K562 (cell line): ENCODE measurements at regions not wholly inside any gene's neighbourhood (a gene's known extent, or its start where the extent isn't known, plus 50 kb on each side); places are given as distances from the start of the nearest gene placed in this dataset.

ENCODE experiments used
- ATAC-seq: fragments of 200-7000 bp; cut with Tn5 transposase; 3 replicates; pipeline ENCODE4 v1.9.1; 2020; ENCODE audit warnings: moderate library complexity
- BruUV-seq: library from RNA; stranded (reverse); fragments of 400-500 nt; replicated peaks from 2 replicates; lab custom pipeline; 2021; lab: Mats Ljungman, UMichigan
- CTCF ChIA-PET: fragments of 300-600 bp; formaldehyde crosslinking; extraction: SDS; loops from one replicate; lab custom pipeline; 2021; ENCODE audit warnings: low intra/inter-chr PET ratio; lab: Yijun Ruan, JAX
- POLR2A ChIA-PET: fragments of 300-600, 350-650 bp; sonication (Branson Sonifier 250); formaldehyde crosslinking; extraction: SDS; loops from one replicate; lab custom pipeline; 2021; ENCODE audit warnings: antibody characterized with exemption, inconsistent platforms; lab: Yijun Ruan, JAX
- DNase-seq, 4 experiments: peaks; one replicate each; pipeline versions ENCODE4 v3.0.0 to v3.0.0-alpha.2; 2011 to 2018; ENCODE audit warnings: low spot score in 3 of 4, mixed read lengths in 3 of 4; ENCODE audit errors: extremely low read depth in 1 of 4
- FAIRE-seq: peaks from 2 replicates; lab custom pipeline; 2011; peaks lifted over from hg19 to GRCh38; lab: Jason Lieb, UNC
- H2AFZ ChIP-seq: 2 replicates; pipeline ENCODE4 v1.6.0; 2011; ENCODE audit warnings: low read depth, low read length, control low read depth, inconsistent platforms
- H3K27ac ChIP-seq: fragments of 200-600 bp; 3 replicates; pipeline ENCODE4 v1.8.0; 2011; ENCODE audit warnings: low read depth, mild to moderate bottlenecking, control low read depth, inconsistent platforms, low read length, moderate library complexity, mixed read lengths; ENCODE audit errors: extremely low read depth
- H3K27me3 ChIP-seq, 2 experiments: fragments of 300-600 bp in 1 of 2; 2 replicates in 1 of 2; 3 replicates in 1 of 2; pipeline versions ENCODE4 v1.6.0 to v1.8.0; 2011; ENCODE audit warnings: inconsistent platforms in 2 of 2, low read length in 2 of 2, mild to moderate bottlenecking in 1 of 2, mixed read lengths in 1 of 2, moderate library complexity in 1 of 2; ENCODE audit not compliant: control insufficient read depth in 2 of 2, insufficient read depth in 2 of 2
- H3K36me3 ChIP-seq: fragments of 300-600 bp; 3 replicates; pipeline ENCODE4 v1.8.0; 2011; ENCODE audit warnings: mild to moderate bottlenecking, low read length, inconsistent platforms; ENCODE audit not compliant: control insufficient read depth, insufficient read depth
- H3K4me1 ChIP-seq, 2 experiments: fragments of 200-600 bp in 1 of 2; replicated peaks in 1 of 2; 2 replicates in 1 of 2; 3 replicates in 1 of 2; pipeline versions ENCODE4 v1.5.1 to v1.8.0; 2011; ENCODE audit warnings: inconsistent platforms in 2 of 2, low read length in 2 of 2, mild to moderate bottlenecking in 1 of 2, mixed read lengths in 1 of 2, moderate library complexity in 1 of 2; ENCODE audit not compliant: control insufficient read depth in 2 of 2, insufficient read depth in 2 of 2
- H3K4me2 ChIP-seq: 2 replicates; pipeline ENCODE4 v1.6.1; 2011; ENCODE audit warnings: low read length, control low read depth, inconsistent platforms, mixed read lengths; ENCODE audit not compliant: insufficient read depth
- H3K4me3 ChIP-seq: fragments of 200-600 bp; sonication (generic), shearing (Covaris generic); 2 replicates; pipeline ENCODE4 v1.5.1; 2016; ENCODE audit warnings: control low read depth, inconsistent platforms
- H3K79me2 ChIP-seq: fragments of 200-600 bp; 3 replicates; pipeline ENCODE4 v1.8.0; 2011; ENCODE audit warnings: low read length, inconsistent platforms; ENCODE audit not compliant: control insufficient read depth, insufficient read depth
- H3K9ac ChIP-seq, 2 experiments: 2 replicates each; pipeline versions ENCODE4 v1.6.0 to v1.6.1; 2011; ENCODE audit warnings: low read depth in 2 of 2, low read length in 2 of 2, control low read depth in 1 of 2, inconsistent platforms in 1 of 2, mild to moderate bottlenecking in 1 of 2, mixed read lengths in 1 of 2; ENCODE audit not compliant: insufficient read depth in 1 of 2
- H3K9me1 ChIP-seq: one replicate; pipeline ENCODE4 v1.6.0; 2011; ENCODE audit warnings: inconsistent platforms, mild to moderate bottlenecking, low read length, moderate library complexity; ENCODE audit not compliant: control insufficient read depth, insufficient read depth
- H3K9me3 ChIP-seq: replicated peaks from 2 replicates; pipeline ENCODE4 v1.5.1; 2011; ENCODE audit warnings: low read depth, low read length, inconsistent platforms; ENCODE audit not compliant: control insufficient read depth, insufficient read depth
- H4K20me1 ChIP-seq: replicated peaks from 2 replicates; pipeline ENCODE4 v1.6.1; 2011; ENCODE audit warnings: low read length, inconsistent platforms, mixed read lengths; ENCODE audit not compliant: control insufficient read depth, insufficient read depth
- ASH1L ChIP-seq: fragments of 450-650 bp; IDR thresholded peaks from 2 replicates; pipeline ENCODE4 v1.6.1; 2018; ENCODE audit warnings: borderline replicate concordance, mild to moderate bottlenecking, low read depth; ENCODE audit not compliant: partially characterized antibody
- CREM ChIP-seq: IDR thresholded peaks from 2 replicates; pipeline ENCODE4 v1.6.1; 2014; ENCODE audit warnings: antibody characterized with exemption, low read depth
- KDM2B ChIP-seq: fragments of 250-450 bp; sonication (Bioruptor Pico); IDR thresholded peaks from 2 replicates; pipeline ENCODE4 v1.8.0; 2021; ENCODE audit warnings: mild to moderate bottlenecking, moderate library complexity
- YBX1 ChIP-seq: fragments of 450-650 bp; IDR thresholded peaks from 2 replicates; pipeline ENCODE4 v1.7.1; 2016; ENCODE audit warnings: mild to moderate bottlenecking
- WGBS: fragments of 100-300 bp; shearing (Covaris generic); methylation state at CpG from one replicate; pipeline ENCODE4 v1.1.6; 2016; ENCODE audit warnings: low coverage, mixed read lengths; ENCODE audit not compliant: insufficient coverage; ENCODE audit errors: missing lambda C conversion rate; 5-methylcytosine and 5-hydroxymethylcytosine counted together
- in situ Hi-C: fragments of 300-500 bp; cut with MboI; formaldehyde crosslinking; loops from 4 replicates; pipeline ENCODE4 v1.15.0; 2018; ENCODE audit warnings: inconsistent platforms, mixed read lengths
- intact Hi-C: fragments of 100-400 bp; cut with micrococcal nuclease; formaldehyde crosslinking; loops from 2 replicates; pipeline ENCODE4 v1.14.2; 2022
- TF ChIP-seq, protein P1 (sequence below): fragments of 250-450 bp; sonication (Bioruptor Pico); IDR thresholded peaks from 2 replicates; pipeline ENCODE4 v1.4.0; 2020; ENCODE audit warnings: mild to moderate bottlenecking, moderate library complexity, borderline replicate concordance

DNA sequence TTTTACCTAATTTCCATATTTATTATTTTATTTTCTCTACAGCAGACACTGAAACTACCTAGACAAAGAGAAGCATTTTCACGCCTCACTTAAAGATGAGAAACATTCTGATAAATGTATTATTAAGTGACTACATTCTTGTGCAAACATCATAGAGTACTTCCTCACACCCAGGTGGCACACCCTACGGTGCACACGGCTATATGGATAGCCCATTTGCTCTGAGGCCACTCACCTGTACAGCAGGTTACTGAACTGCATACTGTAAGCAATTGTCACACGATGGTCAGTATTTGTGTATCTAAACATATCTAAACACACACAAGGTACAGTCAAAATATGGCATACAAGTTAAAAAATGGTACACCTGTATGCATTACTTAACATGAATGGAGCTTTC lies 481.4 kb downstream of the CMPK2 start:
- no peaks in the 10 kb centered on the region for H3K79me2 ChIP-seq
- intact Hi-C loops, result no loop called here
- in situ Hi-C loops, result no loop called here
- peaks cover 3% of the 10 kb centered on the region; the same call in 1 of the 2 replicates for H3K9me3 ChIP-seq
- FAIRE-seq, result no peak
- ChIA-PET POLR2A (no interaction called here), CTCF (no interaction called here)
- no peak for ATAC-seq
- H3K4me2 ChIP-seq, result no peak overlapping the region
- no peaks in the 10 kb centered on the region for H3K36me3 ChIP-seq
- WGBS, result 0% methylated on average over 4 of the region's 4 CpGs
- no peaks in the 10 kb centered on the region for H3K9me1 ChIP-seq
- H3K4me3 ChIP-seq, result no peak overlapping the region
- H3K4me1 ChIP-seq, result no peaks in the 10 kb centered on the region
- no peaks in the 10 kb centered on the region for H3K27me3 ChIP-seq
- no peak for DNase-seq
- no peak for TF ChIP-seq KDM2B (CRISPR knock-in tag)
- TF ChIP-seq CREM, result no peak
- TF ChIP-seq YBX1, result no peak
- no peak for TF ChIP-seq ASH1L
- TF ChIP-seq, protein P1, sequence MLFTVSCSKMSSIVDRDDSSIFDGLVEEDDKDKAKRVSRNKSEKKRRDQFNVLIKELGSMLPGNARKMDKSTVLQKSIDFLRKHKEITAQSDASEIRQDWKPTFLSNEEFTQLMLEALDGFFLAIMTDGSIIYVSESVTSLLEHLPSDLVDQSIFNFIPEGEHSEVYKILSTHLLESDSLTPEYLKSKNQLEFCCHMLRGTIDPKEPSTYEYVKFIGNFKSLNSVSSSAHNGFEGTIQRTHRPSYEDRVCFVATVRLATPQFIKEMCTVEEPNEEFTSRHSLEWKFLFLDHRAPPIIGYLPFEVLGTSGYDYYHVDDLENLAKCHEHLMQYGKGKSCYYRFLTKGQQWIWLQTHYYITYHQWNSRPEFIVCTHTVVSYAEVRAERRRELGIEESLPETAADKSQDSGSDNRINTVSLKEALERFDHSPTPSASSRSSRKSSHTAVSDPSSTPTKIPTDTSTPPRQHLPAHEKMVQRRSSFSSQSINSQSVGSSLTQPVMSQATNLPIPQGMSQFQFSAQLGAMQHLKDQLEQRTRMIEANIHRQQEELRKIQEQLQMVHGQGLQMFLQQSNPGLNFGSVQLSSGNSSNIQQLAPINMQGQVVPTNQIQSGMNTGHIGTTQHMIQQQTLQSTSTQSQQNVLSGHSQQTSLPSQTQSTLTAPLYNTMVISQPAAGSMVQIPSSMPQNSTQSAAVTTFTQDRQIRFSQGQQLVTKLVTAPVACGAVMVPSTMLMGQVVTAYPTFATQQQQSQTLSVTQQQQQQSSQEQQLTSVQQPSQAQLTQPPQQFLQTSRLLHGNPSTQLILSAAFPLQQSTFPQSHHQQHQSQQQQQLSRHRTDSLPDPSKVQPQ (CRISPR knock-in tag), result no peak
- H4K20me1 ChIP-seq, result no peaks in the 10 kb centered on the region
- no peak overlapping the region for H3K27ac ChIP-seq
- H3K9ac ChIP-seq, result no peak overlapping the region
- no peak overlapping the region for H2AFZ ChIP-seq
- BruUV-seq, result no TSS peak
